Thyroid gland (tissue), 4 donors: ENCODE measurements at regions not wholly inside any gene's neighbourhood (a gene's known extent, or its start where the extent isn't known, plus 50 kb on each side); places are given as distances from the start of the nearest gene placed in this dataset.

Source experiments
- CTCF ChIP-seq, 6 experiments: fragments of 200-600 bp in 3 of 6; fragments of 450-650 bp in 3 of 6; sonication (generic) in 3 of 6; IDR thresholded peaks; one replicate each; pipeline ENCODE4 v1.5.1; 2016 to 2019; ENCODE audit warnings: antibody characterized with exemption in 6 of 6, mild to moderate bottlenecking in 2 of 6, inconsistent platforms in 1 of 6, moderate library complexity in 1 of 6
- POLR2A ChIP-seq, 2 donors: fragments of 450-650 bp; IDR thresholded peaks; one replicate each; pipeline ENCODE4 v1.6.1; 2017; ENCODE audit warnings: antibody characterized with exemption in 2 of 2, mild to moderate bottlenecking in 2 of 2, moderate library complexity in 1 of 2

- no peak for TF ChIP-seq POLR2A (IDR thresholded peaks at IDR 0.05)
- no peak for TF ChIP-seq CTCF (IDR thresholded peaks at IDR 0.05)
Observed at GRCh38 chr5:10162468-10162867, 87.2 kb downstream of the ATPSCKMT start.
